ENCODE measurements at regions not wholly inside any gene's neighbourhood (a gene's known extent, or its start where the extent isn't known, plus 50 kb on each side); places are given as distances from the start of the nearest gene placed in this dataset.
"Not testable (repeated sequence)": the region's sequence is repeated elsewhere in the genome, so short reads cannot be mapped to it uniquely, and the experiment has no call there.

DNA sequence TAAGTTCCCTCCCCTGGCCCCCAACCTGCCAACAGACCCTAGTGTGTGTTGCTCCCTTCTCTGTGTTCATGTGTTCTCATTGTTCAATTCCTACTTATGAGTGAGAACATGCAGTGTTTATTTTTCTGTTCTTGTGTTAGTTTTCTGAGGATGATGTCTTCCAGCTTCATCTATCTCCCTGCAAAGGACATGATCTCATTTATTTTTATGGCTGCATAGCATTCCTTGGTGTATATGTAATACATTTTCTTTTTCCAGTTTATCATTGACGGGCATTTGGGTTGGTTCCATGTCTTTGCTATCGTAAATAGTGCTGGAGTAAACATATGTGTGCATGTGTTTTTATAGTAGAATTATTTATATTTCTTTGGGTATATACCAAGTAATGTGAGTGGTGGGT lies 602.2 kb downstream of the DSC3 start:
- CTCF ChIA-PET, result no interaction called here
- Mint-ChIP-seq H3K27ac (no peak overlapping the region), H3K4me3 (no peak overlapping the region), H3K4me1 (ENCODE audit: low read depth) (no peaks in the 10 kb centered on the region), H3K36me3 (ENCODE audit: low read depth) (no peaks in the 10 kb centered on the region), H3K9me3 (peaks cover 12% of the 10 kb centered on the region), H3K27me3 (ENCODE audit: low read depth) (no peaks in the 10 kb centered on the region)
- DNase-seq, result no peak
- intact Hi-C loops (cut with micrococcal nuclease), result no loop called here

DNA sequence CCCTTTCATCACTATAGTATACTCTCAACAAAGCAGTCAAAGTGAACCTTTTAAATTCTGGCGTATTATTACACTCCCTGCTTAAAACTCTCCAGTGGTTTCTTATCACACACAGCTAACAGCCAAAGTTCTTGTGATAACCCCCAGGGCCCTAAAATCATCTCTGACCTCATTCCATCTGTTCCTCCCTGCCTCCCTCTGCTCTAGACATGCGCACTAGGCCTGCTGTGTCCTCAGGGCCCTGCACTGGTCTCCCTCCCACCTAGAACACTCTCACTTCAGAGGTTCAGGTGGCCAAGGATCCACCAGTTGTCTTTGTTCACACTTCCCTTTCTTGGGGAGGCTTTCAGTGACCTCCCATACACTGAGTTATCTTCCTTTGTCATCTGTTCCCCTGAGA lies 603.4 kb downstream of the DSC3 start:
- CTCF ChIA-PET, result interaction anchor here (0.6 kb wide), 1 partner anchor 13 kb away, joined by 3 read pairs; no protein-coding TSS in a partner anchor
- intact Hi-C loops (cut with micrococcal nuclease), result loop anchor here (10.0 kb wide), 1 partner anchor 64 kb away; no protein-coding TSS in a partner anchor
- H3K4me3 Mint-ChIP-seq, result no peak overlapping the region

DNA sequence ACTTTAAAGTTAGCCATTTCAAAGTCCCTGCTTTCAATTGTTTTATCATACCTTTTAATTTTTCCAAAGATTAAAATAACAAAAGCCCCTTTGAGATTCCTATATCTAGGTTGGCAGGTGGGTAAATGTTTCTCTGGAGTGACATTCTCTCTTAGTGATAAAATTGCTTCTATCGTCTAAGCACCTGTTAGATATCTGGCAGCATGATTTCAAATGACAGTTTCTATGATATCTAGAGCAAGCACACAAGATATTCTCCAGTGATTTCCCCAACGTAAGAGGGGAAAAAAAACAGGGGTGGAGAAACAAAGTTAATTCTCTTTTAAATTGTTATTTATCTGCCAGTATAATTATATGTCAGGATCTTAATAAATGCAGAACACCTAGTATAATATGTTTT lies 610.2 kb downstream of the DSC3 start:
- DNase-seq, result no peak
- Mint-ChIP-seq H3K4me1 (ENCODE audit: low read depth) (no peaks in the 10 kb centered on the region), H3K36me3 (ENCODE audit: low read depth) (no peaks in the 10 kb centered on the region), H3K27me3 (ENCODE audit: low read depth) (no peaks in the 10 kb centered on the region), H3K9me3 (peaks cover 10% of the 10 kb centered on the region), H3K4me3 (no peak overlapping the region), H3K27ac (no peak overlapping the region)
- intact Hi-C loops (cut with micrococcal nuclease), result loop anchor here (10.0 kb wide), 1 partner anchor 58 kb away; no protein-coding TSS in a partner anchor
- CTCF ChIA-PET, result no interaction called here

More for the DNA sequence above, 603.4 kb downstream of the DSC3 start:
- H3K9me3 Mint-ChIP-seq, result peaks cover 14% of the 10 kb centered on the region
- DNase-seq, result no peak
- H3K36me3 Mint-ChIP-seq (ENCODE audit: low read depth), result no peaks in the 10 kb centered on the region
- H3K4me1 Mint-ChIP-seq (ENCODE audit: low read depth), result no peaks in the 10 kb centered on the region
- no peaks in the 10 kb centered on the region for H3K27me3 Mint-ChIP-seq (ENCODE audit: low read depth)
- H3K27ac Mint-ChIP-seq, result no peak overlapping the region

DNA sequence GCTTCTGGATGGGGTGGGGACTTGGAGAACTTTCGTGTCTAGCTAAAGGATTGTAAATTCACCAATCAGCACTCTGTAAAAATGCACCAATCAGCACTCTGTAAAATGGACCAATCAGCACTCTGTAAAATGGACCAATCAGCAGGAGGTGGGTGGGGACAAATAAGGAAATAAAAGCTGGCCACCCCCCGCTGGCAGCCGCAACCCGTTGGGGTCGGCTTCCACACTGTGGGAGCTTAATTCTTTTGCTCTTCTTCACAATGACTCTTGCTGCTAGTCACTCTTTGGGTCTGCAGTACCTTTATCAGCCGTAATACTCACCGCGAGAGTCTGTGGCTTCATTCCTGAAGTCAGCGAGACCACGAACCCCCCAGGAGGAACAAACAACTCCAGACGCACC lies 623.1 kb downstream of the DSC3 start:
- CTCF ChIA-PET; H3K4me1 Mint-ChIP-seq (ENCODE audit: low read depth); intact Hi-C loops (cut with micrococcal nuclease); H3K9me3 Mint-ChIP-seq; H3K27me3 Mint-ChIP-seq (ENCODE audit: low read depth); H3K27ac Mint-ChIP-seq; H3K36me3 Mint-ChIP-seq (ENCODE audit: low read depth); H3K4me3 Mint-ChIP-seq; DNase-seq: not testable (repeated sequence)

DNA sequence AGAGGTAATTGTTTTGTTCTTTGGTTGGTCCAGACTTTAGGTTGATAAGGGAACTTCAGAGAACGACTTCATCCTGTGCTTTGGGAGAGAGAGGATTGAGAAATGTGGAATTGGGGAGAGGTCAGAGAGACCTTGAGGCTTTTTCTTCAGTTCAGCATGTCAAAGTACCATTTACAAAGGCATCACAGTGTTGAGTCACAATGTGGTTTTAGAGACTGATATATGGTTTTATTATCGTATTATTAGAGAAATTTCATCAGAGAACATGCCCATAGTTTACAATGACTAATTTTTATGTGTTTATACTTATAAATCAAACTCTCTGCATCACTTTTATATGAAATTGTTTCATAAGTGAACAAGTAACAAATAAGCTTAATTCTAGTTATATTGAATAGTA lies 626.6 kb downstream of the DSC3 start:
- no peaks in the 10 kb centered on the region for H3K4me1 Mint-ChIP-seq (ENCODE audit: low read depth)
- H3K36me3 Mint-ChIP-seq (ENCODE audit: low read depth), result no peaks in the 10 kb centered on the region
- no peaks in the 10 kb centered on the region for H3K27me3 Mint-ChIP-seq (ENCODE audit: low read depth)
- H3K27ac Mint-ChIP-seq, result no peak overlapping the region
- H3K4me3 Mint-ChIP-seq, result no peak overlapping the region
- intact Hi-C loops (cut with micrococcal nuclease), result no loop called here
- H3K9me3 Mint-ChIP-seq, result peaks cover 10% of the 10 kb centered on the region
- no peak for DNase-seq
- CTCF ChIA-PET, result no interaction called here

DNA sequence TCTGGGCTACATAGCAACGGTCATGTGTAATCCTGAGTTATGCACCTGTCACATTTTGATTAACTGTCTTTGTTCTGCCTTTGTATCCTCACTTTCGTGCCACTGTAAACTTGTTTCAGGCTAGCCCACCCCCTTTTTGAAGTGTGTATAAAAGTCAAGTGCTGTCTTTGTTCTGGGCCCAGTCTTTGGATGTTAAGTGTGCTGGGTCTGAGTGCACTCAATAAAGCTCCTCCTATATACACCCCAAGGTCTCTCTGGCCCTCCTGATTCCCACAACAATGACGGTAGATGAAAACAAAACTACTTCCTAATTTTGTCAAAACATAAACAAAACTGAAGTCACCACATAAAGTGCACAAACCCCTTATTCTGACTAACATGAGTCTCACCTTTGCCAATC lies 633.4 kb downstream of the DSC3 start:
- Mint-ChIP-seq H3K4me3 (no peak overlapping the region), H3K36me3 (ENCODE audit: low read depth) (no peaks in the 10 kb centered on the region), H3K27ac (no peak overlapping the region), H3K9me3 (peaks cover 11% of the 10 kb centered on the region), H3K27me3 (ENCODE audit: low read depth) (no peaks in the 10 kb centered on the region), H3K4me1 (ENCODE audit: low read depth) (no peaks in the 10 kb centered on the region)
- intact Hi-C loops (cut with micrococcal nuclease), result no loop called here
- CTCF ChIA-PET, result no interaction called here
- no peak for DNase-seq

DNA sequence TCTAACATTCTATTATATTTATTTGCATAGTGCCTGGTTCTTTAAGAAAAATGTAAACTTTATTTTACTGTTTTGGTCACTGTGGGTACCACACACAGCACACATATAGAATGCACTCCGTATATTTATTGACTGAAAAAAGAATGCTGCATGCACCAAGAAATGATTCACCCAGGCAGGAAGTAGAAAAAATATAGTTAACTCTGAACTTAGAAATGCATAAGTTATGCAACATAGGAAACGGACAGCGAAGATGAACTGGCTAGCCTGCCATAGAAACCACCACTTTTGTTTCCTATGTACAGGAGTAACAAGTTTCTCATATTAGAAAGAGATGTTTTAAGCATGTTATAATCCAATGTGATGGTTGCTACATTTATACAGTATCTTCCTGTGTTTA lies 635.8 kb downstream of the DSC3 start:
- peaks cover 13% of the 10 kb centered on the region for H3K9me3 Mint-ChIP-seq
- H3K27ac Mint-ChIP-seq, result no peak overlapping the region
- CTCF ChIA-PET, result no interaction called here
- no peaks in the 10 kb centered on the region for H3K4me1 Mint-ChIP-seq (ENCODE audit: low read depth)
- H3K36me3 Mint-ChIP-seq (ENCODE audit: low read depth), result no peaks in the 10 kb centered on the region
- no peak for DNase-seq
- intact Hi-C loops (cut with micrococcal nuclease), result no loop called here
- no peaks in the 10 kb centered on the region for H3K27me3 Mint-ChIP-seq (ENCODE audit: low read depth)
- H3K4me3 Mint-ChIP-seq, result no peak overlapping the region

DNA sequence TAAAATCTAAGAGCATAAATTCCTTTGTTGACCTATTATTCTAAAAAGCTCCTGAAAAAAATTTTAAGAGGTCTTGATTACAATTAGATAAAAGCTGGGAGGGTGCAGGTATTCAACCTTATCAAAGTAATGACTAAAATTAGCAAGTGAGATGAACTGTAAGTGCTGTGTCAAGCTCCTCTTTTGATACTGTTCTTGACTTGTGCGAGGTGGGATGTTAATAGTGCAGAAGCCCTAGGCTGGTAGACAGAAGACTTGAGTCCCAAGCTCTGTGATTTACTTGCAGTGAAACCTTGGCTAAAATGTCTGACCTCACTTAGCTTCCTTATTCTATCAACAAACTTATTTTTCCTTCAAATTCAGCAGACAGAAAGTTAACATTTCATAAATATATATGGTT lies 637.5 kb downstream of the DSC3 start:
- H3K27ac Mint-ChIP-seq, result no peak overlapping the region
- H3K4me3 Mint-ChIP-seq, result no peak overlapping the region
- CTCF ChIA-PET, result no interaction called here
- peaks cover 12% of the 10 kb centered on the region for H3K9me3 Mint-ChIP-seq
- intact Hi-C loops (cut with micrococcal nuclease), result no loop called here
- DNase-seq, result no peak
- no peaks in the 10 kb centered on the region for H3K36me3 Mint-ChIP-seq (ENCODE audit: low read depth)
- H3K27me3 Mint-ChIP-seq (ENCODE audit: low read depth), result no peaks in the 10 kb centered on the region
- no peaks in the 10 kb centered on the region for H3K4me1 Mint-ChIP-seq (ENCODE audit: low read depth)

DNA sequence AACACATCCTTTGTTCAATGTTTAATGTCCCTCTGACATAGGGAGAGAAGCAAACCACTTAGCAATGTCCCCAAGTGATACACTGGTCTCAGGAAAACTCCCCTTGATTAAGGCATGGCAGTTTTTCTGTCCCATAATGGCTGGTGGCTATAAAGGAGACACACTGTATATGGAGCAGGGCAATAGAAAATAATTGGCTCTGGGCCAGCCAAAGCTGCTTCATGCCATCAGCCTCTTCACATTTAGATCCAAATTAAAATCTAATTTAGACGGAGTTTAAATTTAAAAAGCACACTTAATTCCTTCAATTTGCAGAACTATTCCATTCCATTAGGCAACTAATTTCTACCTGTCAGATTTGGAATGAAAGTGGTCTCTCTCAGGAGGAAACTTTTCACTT lies 638.1 kb downstream of the DSC3 start:
- H3K36me3 Mint-ChIP-seq (ENCODE audit: low read depth), result no peaks in the 10 kb centered on the region
- no peaks in the 10 kb centered on the region for H3K4me1 Mint-ChIP-seq (ENCODE audit: low read depth)
- no peak for DNase-seq
- H3K27ac Mint-ChIP-seq, result no peak overlapping the region
- CTCF ChIA-PET, result no interaction called here
- peaks cover 9% of the 10 kb centered on the region for H3K9me3 Mint-ChIP-seq
- no peak overlapping the region for H3K4me3 Mint-ChIP-seq
- H3K27me3 Mint-ChIP-seq (ENCODE audit: low read depth), result no peaks in the 10 kb centered on the region
- intact Hi-C loops (cut with micrococcal nuclease), result no loop called here

DNA sequence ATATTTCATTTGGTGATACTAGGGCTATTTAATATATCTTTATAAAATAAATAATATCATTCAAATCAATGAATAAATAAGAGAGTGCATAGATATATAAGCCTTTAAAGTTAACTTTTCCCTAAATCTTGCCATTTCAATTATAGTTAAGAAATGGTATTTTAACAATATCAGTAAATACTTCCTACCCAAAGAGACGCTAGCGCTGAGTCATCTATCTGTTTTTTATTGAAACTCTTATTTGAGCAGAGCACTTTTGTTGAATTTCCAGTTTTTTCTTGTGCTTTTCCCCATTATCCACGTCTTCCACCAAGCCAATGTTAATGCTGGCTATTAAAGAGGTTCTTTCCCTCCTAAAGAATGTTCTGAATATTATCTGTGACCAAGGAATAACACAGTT lies 639.3 kb downstream of the DSC3 start:
- DNase-seq, result no peak
- CTCF ChIA-PET, result no interaction called here
- H3K36me3 Mint-ChIP-seq (ENCODE audit: low read depth), result no peaks in the 10 kb centered on the region
- no peaks in the 10 kb centered on the region for H3K27me3 Mint-ChIP-seq (ENCODE audit: low read depth)
- no peak overlapping the region for H3K27ac Mint-ChIP-seq
- peaks cover 5% of the 10 kb centered on the region for H3K9me3 Mint-ChIP-seq
- intact Hi-C loops (cut with micrococcal nuclease), result no loop called here
- no peak overlapping the region for H3K4me3 Mint-ChIP-seq
- no peaks in the 10 kb centered on the region for H3K4me1 Mint-ChIP-seq (ENCODE audit: low read depth)

DNA sequence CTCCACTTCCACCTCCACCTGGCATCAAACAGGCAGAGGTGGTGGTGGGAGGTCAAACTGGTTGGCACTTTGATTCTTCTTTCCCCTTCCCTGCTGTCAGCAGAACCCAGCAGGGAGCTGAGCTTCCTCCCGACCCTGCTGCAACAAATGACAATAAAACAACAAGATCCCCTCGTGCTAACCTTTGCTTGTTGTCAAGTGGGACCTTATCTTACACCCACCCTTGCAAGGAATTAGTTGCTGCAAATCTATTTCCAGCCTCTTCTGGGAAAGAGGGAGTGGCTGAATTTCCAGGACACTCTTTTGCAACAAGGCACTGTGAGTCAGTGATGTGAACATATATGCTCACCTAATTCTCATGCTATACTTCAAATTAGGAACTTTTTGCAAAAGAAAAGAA lies 655.1 kb downstream of the DSC3 start:
- Mint-ChIP-seq H3K27me3 (ENCODE audit: low read depth) (no peaks in the 10 kb centered on the region), H3K4me1 (ENCODE audit: low read depth) (no peaks in the 10 kb centered on the region), H3K36me3 (ENCODE audit: low read depth) (no peaks in the 10 kb centered on the region), H3K27ac (no peak overlapping the region), H3K4me3 (no peak overlapping the region), H3K9me3 (peaks cover 7% of the 10 kb centered on the region)
- no peak for DNase-seq
- intact Hi-C loops (cut with micrococcal nuclease), result no loop called here
- CTCF ChIA-PET, result no interaction called here

DNA sequence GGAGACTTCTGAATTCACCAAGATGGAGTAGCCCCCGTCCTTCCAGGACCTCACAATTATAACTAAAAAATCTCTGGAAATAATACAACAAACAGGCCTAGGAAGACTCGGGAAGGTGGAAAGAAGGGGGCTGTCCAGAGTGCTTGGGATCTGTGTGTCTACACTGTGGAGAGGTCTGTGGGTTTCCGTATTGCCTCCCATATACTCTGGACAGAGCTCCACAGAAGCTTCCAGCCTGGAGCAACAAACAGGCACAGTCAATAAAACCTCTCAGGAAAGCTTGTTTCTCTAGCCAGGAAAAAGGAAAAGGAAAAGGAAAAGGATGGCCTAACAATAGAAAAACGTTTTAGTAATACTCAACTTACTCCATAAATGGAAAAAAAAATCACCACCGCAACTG lies 655.9 kb downstream of the DSC3 start:
- CTCF ChIA-PET, result no interaction called here
- no peak overlapping the region for H3K4me3 Mint-ChIP-seq
- intact Hi-C loops (cut with micrococcal nuclease), result no loop called here

DNA sequence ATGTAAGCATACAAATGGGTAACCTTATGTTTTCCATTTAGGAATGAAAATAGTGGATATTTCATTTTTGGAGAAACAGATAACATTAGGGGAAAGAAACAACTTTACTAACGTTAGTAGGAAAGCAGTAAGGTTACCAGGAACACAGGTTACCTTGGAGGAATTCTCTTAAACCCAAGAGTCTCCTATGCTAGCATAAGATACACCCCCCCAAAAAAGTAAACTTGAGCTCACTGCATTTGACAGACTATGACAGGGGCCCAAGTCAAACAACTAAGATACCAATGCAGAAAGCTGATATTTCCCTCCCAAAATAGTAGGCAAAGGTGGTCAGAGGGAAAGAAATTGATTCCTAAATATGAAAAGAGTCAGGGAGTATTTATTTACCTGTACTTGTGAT lies 656.9 kb downstream of the DSC3 start:
- peaks cover 9% of the 10 kb centered on the region for H3K9me3 Mint-ChIP-seq
- CTCF ChIA-PET, result no interaction called here
- DNase-seq, result no peak
- H3K27me3 Mint-ChIP-seq (ENCODE audit: low read depth), result no peaks in the 10 kb centered on the region
- intact Hi-C loops (cut with micrococcal nuclease), result no loop called here
- H3K36me3 Mint-ChIP-seq (ENCODE audit: low read depth), result no peaks in the 10 kb centered on the region
- H3K4me1 Mint-ChIP-seq (ENCODE audit: low read depth), result no peaks in the 10 kb centered on the region
- no peak overlapping the region for H3K27ac Mint-ChIP-seq
- no peak overlapping the region for H3K4me3 Mint-ChIP-seq

More for the DNA sequence above, 655.9 kb downstream of the DSC3 start:
- H3K36me3 Mint-ChIP-seq (ENCODE audit: low read depth), result no peaks in the 10 kb centered on the region
- H3K27ac Mint-ChIP-seq, result no peak overlapping the region
- DNase-seq, result no peak
- no peaks in the 10 kb centered on the region for H3K27me3 Mint-ChIP-seq (ENCODE audit: low read depth)
- no peaks in the 10 kb centered on the region for H3K4me1 Mint-ChIP-seq (ENCODE audit: low read depth)
- peaks cover 7% of the 10 kb centered on the region for H3K9me3 Mint-ChIP-seq

DNA sequence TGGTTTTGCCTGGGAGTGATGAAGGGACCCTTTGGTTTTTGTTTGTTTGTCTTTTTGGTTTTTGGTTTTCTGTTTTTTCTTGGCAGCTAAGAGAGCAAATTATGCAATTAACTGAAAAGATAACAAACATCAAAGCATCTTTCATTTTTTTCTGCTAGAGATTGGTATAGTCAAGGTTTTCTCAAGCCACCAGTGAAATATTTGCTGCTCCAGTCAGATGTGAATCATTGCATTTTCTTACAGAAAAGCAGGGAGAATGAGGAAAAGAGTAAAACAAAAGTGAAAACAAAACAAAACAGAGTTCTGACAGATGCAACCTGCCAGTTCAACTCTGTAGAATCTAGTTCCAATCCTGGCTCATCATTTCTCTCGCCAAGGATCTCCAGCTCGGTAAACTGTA lies 660.7 kb downstream of the DSC3 start:
- H3K4me3 Mint-ChIP-seq, result no peak overlapping the region
- CTCF ChIA-PET, result no interaction called here
- no peaks in the 10 kb centered on the region for H3K27me3 Mint-ChIP-seq (ENCODE audit: low read depth)
- no peaks in the 10 kb centered on the region for H3K36me3 Mint-ChIP-seq (ENCODE audit: low read depth)
- H3K4me1 Mint-ChIP-seq (ENCODE audit: low read depth), result no peaks in the 10 kb centered on the region
- intact Hi-C loops (cut with micrococcal nuclease), result no loop called here
- peaks cover 12% of the 10 kb centered on the region for H3K9me3 Mint-ChIP-seq
- DNase-seq, result no peak
- H3K27ac Mint-ChIP-seq, result no peak overlapping the region

Measured in activated naive CD4-positive, alpha-beta T cell treated with anti-CD3 and anti-CD28 coated beads for 36 hours (primary cell).